ENCODE measurements at regions not wholly inside any gene's neighbourhood (a gene's known extent, or its start where the extent isn't known, plus 50 kb on each side); places are given as distances from the start of the nearest gene placed in this dataset.
"Not testable (repeated sequence)": the region's sequence is repeated elsewhere in the genome, so short reads cannot be mapped to it uniquely, and the experiment has no call there.

- not testable (repeated sequence) for DNase-seq
Measured at GRCh38 chr15:20473465-20473864, 68.1 kb downstream of the GOLGA6L6 start.

- not testable (repeated sequence) for DNase-seq
Measured at GRCh38 chr15:20472983-20473382, 68.6 kb downstream of the GOLGA6L6 start.

GRCh38 chr15:20470810-20471209 lies 70.8 kb downstream of the GOLGA6L6 start:
- not testable (repeated sequence) for DNase-seq

GRCh38 chr15:20441138-20441537 lies 100.5 kb downstream of the GOLGA6L6 start:
- not testable (repeated sequence) for DNase-seq

GRCh38 chr15:20440390-20440789 lies 101.2 kb downstream of the GOLGA6L6 start:
- DNase-seq = not testable (repeated sequence)

- not testable (repeated sequence) for DNase-seq
Measured at GRCh38 chr15:20439111-20439510, 102.5 kb downstream of the GOLGA6L6 start.

- not testable (repeated sequence) for DNase-seq
Measured at GRCh38 chr15:20438255-20438654, 103.3 kb downstream of the GOLGA6L6 start.

- not testable (repeated sequence) for DNase-seq
Measured at GRCh38 chr15:20433468-20433867, 108.1 kb downstream of the GOLGA6L6 start.

GRCh38 chr15:20430495-20430894 lies 111.1 kb downstream of the GOLGA6L6 start:
- not testable (repeated sequence) for DNase-seq

- not testable (repeated sequence) for DNase-seq
Measured at GRCh38 chr15:20420710-20421109, 120.9 kb downstream of the GOLGA6L6 start.

GRCh38 chr15:20416618-20417017 lies 125.0 kb downstream of the GOLGA6L6 start:
- DNase-seq = not testable (repeated sequence)

GRCh38 chr15:20409667-20410198 lies 131.9 kb downstream of the GOLGA6L6 start:
- DNase-seq = not testable (repeated sequence)

GRCh38 chr15:20409247-20409646 lies 132.4 kb downstream of the GOLGA6L6 start:
- no peak for DNase-seq

- DNase-seq = no peak
Measured at GRCh38 chr15:20407553-20407952, 134.0 kb downstream of the GOLGA6L6 start.

GRCh38 chr15:20404571-20404970 lies 137.0 kb downstream of the GOLGA6L6 start:
- not testable (repeated sequence) for DNase-seq

- DNase-seq = not testable (repeated sequence)
Measured at GRCh38 chr15:20402586-20402985, 139.0 kb downstream of the GOLGA6L6 start.

GRCh38 chr15:20401058-20401457 lies 140.5 kb downstream of the GOLGA6L6 start:
- not testable (repeated sequence) for DNase-seq

- DNase-seq = not testable (repeated sequence)
Measured at GRCh38 chr15:20398680-20399079, 142.9 kb downstream of the GOLGA6L6 start.

- DNase-seq = not testable (repeated sequence)
Measured at GRCh38 chr15:20388161-20388560, 153.4 kb downstream of the GOLGA6L6 start.

- no peak for DNase-seq
Measured at GRCh38 chr15:20386198-20386597, 155.4 kb downstream of the GOLGA6L6 start.

GRCh38 chr15:20380199-20380598 lies 161.4 kb downstream of the GOLGA6L6 start:
- not testable (repeated sequence) for DNase-seq

- no peak for DNase-seq
Measured at GRCh38 chr15:20376872-20377271, 164.7 kb downstream of the GOLGA6L6 start.

GRCh38 chr15:20372416-20372815 lies 169.2 kb downstream of the GOLGA6L6 start:
- not testable (repeated sequence) for DNase-seq

- DNase-seq = no peak
Measured at GRCh38 chr15:20369500-20369899, 172.1 kb downstream of the GOLGA6L6 start.

- DNase-seq = no peak
Measured at GRCh38 chr15:20368974-20369373, 172.6 kb downstream of the GOLGA6L6 start.
